Body of pancreas (tissue), 4 donors: ENCODE measurements at regions not wholly inside any gene's neighbourhood (a gene's known extent, or its start where the extent isn't known, plus 50 kb on each side); places are given as distances from the start of the nearest gene placed in this dataset.

ENCODE experiments used
- ATAC-seq: fragments of 150-250 bp; one replicate; pipeline ENCODE4 v1.9.1; 2016
- DNase-seq, 4 donors: peaks; one replicate each; pipeline ENCODE4 v3.0.0-alpha.2; 2019
- H3K27ac ChIP-seq, 4 donors: fragments of 200-600 bp; sonication (generic); 1 replicate in 3 of 4; 2 replicates in 1 of 4; pipeline versions ENCODE4 v1.5.1 to v1.6.1; 2016 to 2019; ENCODE audit warnings: mild to moderate bottlenecking in 1 of 4, mixed read lengths in 1 of 4, moderate library complexity in 1 of 4
- H3K27me3 ChIP-seq, 2 donors: fragments of 200-600 bp; sonication (generic); one replicate each; pipeline ENCODE4 v1.6.0; 2016; ENCODE audit warnings: mild to moderate bottlenecking in 1 of 2
- H3K36me3 ChIP-seq, 2 donors: fragments of 200-600 bp; sonication (generic); replicated peaks in 1 of 2; 2 replicates each; pipeline ENCODE4 v1.5.1; 2016; ENCODE audit warnings: low read depth in 2 of 2; ENCODE audit not compliant: insufficient read depth in 1 of 2
- H3K4me1 ChIP-seq: fragments of 200-600 bp; sonication (generic); one replicate; pipeline ENCODE4 v1.6.0; 2016
- H3K4me3 ChIP-seq, 2 donors: fragments of 200-600 bp; sonication (generic); 1 replicate in 1 of 2; 2 replicates in 1 of 2; pipeline ENCODE4 v1.5.1; 2016 to 2019
- H3K9me3 ChIP-seq, 3 donors: fragments of 200-600 bp; sonication (generic); 1 replicate in 2 of 3; 2 replicates in 1 of 3; pipeline ENCODE4 v1.5.1; 2016
- POLR2A ChIP-seq, 3 donors: fragments of 450-650 bp; IDR thresholded peaks; one replicate each; pipeline ENCODE4 v1.6.1; 2016; ENCODE audit warnings: antibody characterized with exemption in 3 of 3, mild to moderate bottlenecking in 2 of 3
- WGBS, 2 donors: methylation state at CpG; one replicate each; pipeline ENCODE4 v1.1.5; 2017; 5-methylcytosine and 5-hydroxymethylcytosine counted together
- intact Hi-C: fragments of 100-400 bp; cut with DNase I; formaldehyde crosslinking; loops from one replicate; pipeline ENCODE4 v1.15.1; 2023
- TF ChIP-seq, protein P1 (sequence below), 7 experiments: fragments of 450-650 bp in 4 of 7; fragments of 200-600 bp in 3 of 7; sonication (generic) in 3 of 7; IDR thresholded peaks; one replicate each; pipeline ENCODE4 v1.5.1; 2016 to 2019; ENCODE audit warnings: antibody characterized with exemption in 7 of 7

DNA sequence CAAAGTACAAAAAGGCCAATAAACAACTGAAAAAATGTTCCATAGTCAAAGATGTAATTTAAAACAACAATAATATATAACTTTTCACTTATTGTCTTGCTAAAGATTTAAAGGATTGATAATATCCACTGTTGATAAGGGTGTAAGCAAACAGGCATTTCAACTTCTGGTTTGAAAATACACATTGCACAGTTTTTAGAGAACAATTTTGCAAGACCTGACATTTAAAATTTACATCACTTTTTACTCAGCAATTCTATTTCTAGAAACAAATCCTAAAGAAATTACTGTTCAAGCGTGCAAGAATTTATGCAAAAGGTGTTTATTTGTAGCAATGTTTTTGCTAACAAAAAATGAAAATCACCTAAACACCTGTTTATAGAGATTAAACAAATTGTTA lies 120.4 kb downstream of the TDRD15 start:
- no peak overlapping the region for H3K4me3 ChIP-seq
- TF ChIP-seq POLR2A (IDR thresholded peaks at IDR 0.05), result no peak
- no peak for ATAC-seq
- no peaks in the 10 kb centered on the region for H3K27me3 ChIP-seq
- no peak for DNase-seq
- no peaks in the 10 kb centered on the region for H3K4me1 ChIP-seq
- no peaks in the 10 kb centered on the region for H3K36me3 ChIP-seq
- no peak overlapping the region for H3K27ac ChIP-seq
- peaks cover 0 to 2% (median 0%) of the 10 kb centered on the region in 3 donors for H3K9me3 ChIP-seq
- 64 to 77% methylated on average over 1 of the region's 1 CpG for WGBS, 2 donors
- intact Hi-C loops, result no loop called here

DNA sequence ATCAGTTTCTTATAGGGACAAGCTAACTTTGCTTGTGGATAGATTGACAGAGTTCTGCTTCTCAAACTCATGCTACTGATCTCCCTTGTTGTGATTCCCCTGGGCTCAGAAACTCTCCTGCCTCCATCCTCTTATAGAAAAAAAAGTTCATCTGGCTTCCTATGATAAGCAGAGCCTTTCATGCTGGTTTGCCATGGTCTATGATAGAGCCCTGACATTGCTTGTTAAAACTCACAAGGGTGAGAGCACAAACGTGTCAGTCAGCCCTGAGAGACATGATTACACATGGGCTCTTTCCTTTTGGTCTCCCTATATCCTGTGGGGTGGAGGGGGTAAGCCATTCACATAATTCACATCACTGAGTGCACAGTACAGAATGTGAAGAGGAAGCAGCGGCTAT lies 121.8 kb downstream of the TDRD15 start:
- H3K27ac ChIP-seq, result no peak overlapping the region
- ATAC-seq (no peak), DNase-seq (no peak)
- WGBS, 2 donors, result 47 to 60% methylated on average over 2 of the region's 2 CpGs
- intact Hi-C loops, result no loop called here
- peaks cover 0 to 2% (median 0%) of the 10 kb centered on the region in 3 donors for H3K9me3 ChIP-seq
- no peak overlapping the region for H3K4me3 ChIP-seq
- no peaks in the 10 kb centered on the region for H3K4me1 ChIP-seq
- TF ChIP-seq POLR2A (IDR thresholded peaks at IDR 0.05), result no peak
- TF ChIP-seq, protein P1, sequence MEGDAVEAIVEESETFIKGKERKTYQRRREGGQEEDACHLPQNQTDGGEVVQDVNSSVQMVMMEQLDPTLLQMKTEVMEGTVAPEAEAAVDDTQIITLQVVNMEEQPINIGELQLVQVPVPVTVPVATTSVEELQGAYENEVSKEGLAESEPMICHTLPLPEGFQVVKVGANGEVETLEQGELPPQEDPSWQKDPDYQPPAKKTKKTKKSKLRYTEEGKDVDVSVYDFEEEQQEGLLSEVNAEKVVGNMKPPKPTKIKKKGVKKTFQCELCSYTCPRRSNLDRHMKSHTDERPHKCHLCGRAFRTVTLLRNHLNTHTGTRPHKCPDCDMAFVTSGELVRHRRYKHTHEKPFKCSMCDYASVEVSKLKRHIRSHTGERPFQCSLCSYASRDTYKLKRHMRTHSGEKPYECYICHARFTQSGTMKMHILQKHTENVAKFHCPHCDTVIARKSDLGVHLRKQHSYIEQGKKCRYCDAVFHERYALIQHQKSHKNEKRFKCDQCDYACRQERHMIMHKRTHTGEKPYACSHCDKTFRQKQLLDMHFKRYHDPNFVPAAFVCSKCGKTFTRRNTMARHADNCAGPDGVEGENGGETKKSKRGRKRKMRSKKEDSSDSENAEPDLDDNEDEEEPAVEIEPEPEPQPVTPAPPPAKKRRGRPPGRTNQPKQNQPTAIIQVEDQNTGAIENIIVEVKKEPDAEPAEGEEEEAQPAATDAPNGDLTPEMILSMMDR (IDR thresholded peaks at IDR 0.05), result no peak
- no peaks in the 10 kb centered on the region for H3K36me3 ChIP-seq
- H3K27me3 ChIP-seq, result no peaks in the 10 kb centered on the region

DNA sequence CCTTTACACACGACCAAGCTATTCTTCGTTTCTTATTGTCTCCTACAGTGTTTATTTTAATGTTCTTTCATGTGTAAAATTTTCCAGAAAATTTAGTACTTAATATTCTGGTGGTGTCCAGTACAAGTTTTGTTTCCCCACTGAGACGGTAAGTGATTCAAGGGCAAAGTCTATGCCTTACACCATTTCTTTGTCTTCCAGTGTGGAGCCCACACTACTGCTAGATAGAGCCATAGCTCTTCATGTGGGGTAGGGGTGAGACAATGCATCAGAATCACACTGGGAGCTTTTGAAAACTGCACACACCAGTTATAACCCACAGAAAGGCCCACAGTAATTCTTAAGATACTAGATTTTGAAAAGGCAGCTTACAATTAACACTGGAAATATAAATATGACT lies 125.6 kb downstream of the TDRD15 start:
- Histone ChIP-seq H3K27ac (no peak overlapping the region), H3K27me3 (no peaks in the 10 kb centered on the region), H3K4me1 (no peaks in the 10 kb centered on the region), H3K4me3 (no peak overlapping the region), H3K9me3 (no peaks in the 10 kb centered on the region), H3K36me3 (no peaks in the 10 kb centered on the region)
- TF ChIP-seq, protein P1 (IDR thresholded peaks at IDR 0.05), result no peak
- no peak for TF ChIP-seq POLR2A (IDR thresholded peaks at IDR 0.05)
- intact Hi-C loops, result no loop called here
- 64 to 73% methylated on average over 3 of the region's 3 CpGs for WGBS, 2 donors
- ATAC-seq (no peak), DNase-seq (no peak)

DNA sequence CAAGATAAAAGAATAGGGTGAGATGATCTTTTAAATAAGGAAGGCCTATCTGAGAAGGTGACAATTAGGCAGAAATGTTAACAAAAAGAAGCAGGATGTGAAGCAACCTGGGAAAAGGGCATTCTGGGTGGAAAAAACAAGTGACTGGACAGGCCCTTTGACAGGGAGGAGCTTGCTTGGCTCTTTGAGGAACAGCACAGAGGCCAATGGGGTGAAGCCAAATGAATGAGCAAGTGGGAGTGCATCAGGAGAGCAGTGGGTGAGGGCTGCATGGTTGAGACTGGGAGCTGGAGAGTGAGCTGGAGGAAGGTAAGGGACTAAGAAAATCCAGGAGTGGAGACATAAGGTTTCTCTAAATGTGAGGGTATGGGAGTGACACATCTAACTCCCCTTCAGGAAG lies 126.9 kb downstream of the TDRD15 start:
- ATAC-seq (no peak), DNase-seq (no peak)
- Histone ChIP-seq H3K36me3 (no peaks in the 10 kb centered on the region), H3K27me3 (no peaks in the 10 kb centered on the region), H3K27ac (no peak overlapping the region), H3K9me3 (no peaks in the 10 kb centered on the region), H3K4me3 (no peak overlapping the region), H3K4me1 (no peaks in the 10 kb centered on the region)
- TF ChIP-seq, protein P1 (IDR thresholded peaks at IDR 0.05), result no peak
- TF ChIP-seq POLR2A (IDR thresholded peaks at IDR 0.05), result no peak
- intact Hi-C loops, result no loop called here

DNA sequence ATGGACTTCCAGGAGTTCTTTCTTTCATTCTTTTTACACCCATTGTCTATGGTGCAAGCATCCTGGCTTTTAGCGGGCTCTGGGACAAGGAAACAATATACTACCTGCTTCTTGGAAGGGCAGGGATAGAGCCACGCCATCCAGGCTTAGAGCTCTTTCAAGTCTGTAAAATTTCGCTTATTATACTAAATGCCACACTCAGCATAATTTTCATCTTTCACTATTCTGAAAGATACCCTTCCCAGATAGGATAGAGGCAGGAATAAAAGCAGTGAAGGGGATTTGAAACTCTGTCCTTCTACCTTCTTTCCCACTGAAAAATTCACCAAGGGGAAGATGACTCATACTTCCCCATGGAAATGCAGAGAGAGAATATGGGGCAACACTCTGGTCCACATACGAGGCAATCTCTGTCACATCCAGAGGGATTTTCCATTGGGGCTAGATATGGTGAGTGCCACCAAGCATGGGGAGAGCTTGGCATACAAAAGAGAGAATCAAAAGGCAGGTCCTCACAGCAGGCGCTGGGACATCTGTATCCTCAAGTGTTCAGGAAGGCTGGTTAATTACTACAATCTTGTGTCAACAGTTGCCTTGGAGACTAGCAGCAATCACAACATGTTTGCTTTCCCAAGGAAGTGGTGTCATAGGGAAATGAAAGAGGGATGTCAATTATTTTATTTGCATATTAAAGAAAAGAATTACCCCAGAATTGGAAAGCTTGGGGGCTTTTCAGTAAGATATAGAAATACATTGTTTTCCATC lies 127.6 kb downstream of the TDRD15 start:
- Histone ChIP-seq H3K4me3 (no peak overlapping the region), H3K4me1 (no peaks in the 10 kb centered on the region), H3K36me3 (no peaks in the 10 kb centered on the region), H3K9me3 (no peaks in the 10 kb centered on the region), H3K27me3 (no peaks in the 10 kb centered on the region), H3K27ac (no peak overlapping the region)
- DNase-seq (no peak), ATAC-seq (no peak)
- 44 to 56% methylated on average over 5 of the region's 5 CpGs for WGBS, 2 donors
- intact Hi-C loops, result no loop called here
- TF ChIP-seq, protein P1 (IDR thresholded peaks at IDR 0.05), result no peak
- TF ChIP-seq POLR2A (IDR thresholded peaks at IDR 0.05), result no peak
